GM19238 (cell line): ENCODE measurements at regions not wholly inside any gene's neighbourhood (a gene's known extent, or its start where the extent isn't known, plus 50 kb on each side); places are given as distances from the start of the nearest gene placed in this dataset.
"Not testable (repeated sequence)": the region's sequence is repeated elsewhere in the genome, so short reads cannot be mapped to it uniquely, and the experiment has no call there.

ENCODE experiments used
- DNase-seq: peaks from one replicate; pipeline ENCODE4 v3.0.0; 2011; ENCODE audit warnings: low spot score; ENCODE audit not compliant: insufficient read length

- DNase-seq: no peak
Observed at GRCh38 chr20:43837856-43838702, 76.6 kb upstream of the TOX2 start.

- DNase-seq: no peak
Observed at GRCh38 chr20:43836790-43837189, 77.9 kb upstream of the TOX2 start.

GRCh38 chr20:43835944-43836508, 78.6 kb upstream of the TOX2 start:
- DNase-seq: no peak

- no peak for DNase-seq
Observed at GRCh38 chr20:43833511-43834395, 80.9 kb upstream of the TOX2 start.

- DNase-seq: no peak
Observed at GRCh38 chr20:43832961-43833360, 81.7 kb upstream of the TOX2 start.

- DNase-seq: no peak
Observed at GRCh38 chr20:43832096-43832816, 82.4 kb upstream of the TOX2 start.

GRCh38 chr20:43831481-43832065, 83.1 kb upstream of the TOX2 start:
- no peak for DNase-seq

GRCh38 chr20:43830883-43831282, 83.8 kb upstream of the TOX2 start:
- no peak for DNase-seq

- DNase-seq: no peak
Observed at GRCh38 chr20:43829951-43830690, 84.5 kb upstream of the TOX2 start.

- DNase-seq: no peak
Observed at GRCh38 chr20:43827940-43828562, 86.6 kb upstream of the TOX2 start.

GRCh38 chr20:43826943-43827342, 87.7 kb upstream of the TOX2 start:
- not testable (repeated sequence) for DNase-seq

GRCh38 chr20:43825581-43825980, 89.1 kb upstream of the TOX2 start:
- DNase-seq: no peak

GRCh38 chr20:43825051-43825402, 89.6 kb upstream of the TOX2 start:
- DNase-seq: no peak

- DNase-seq: no peak
Observed at GRCh38 chr20:43824309-43825050, 90.2 kb upstream of the TOX2 start.

GRCh38 chr20:43821795-43822194, 92.9 kb upstream of the TOX2 start:
- no peak for DNase-seq

GRCh38 chr20:43820731-43821330, 93.8 kb upstream of the TOX2 start:
- DNase-seq: no peak

- no peak for DNase-seq
Observed at GRCh38 chr20:43812216-43812615, 85.4 kb upstream of the GTSF1L start.

- no peak for DNase-seq
Observed at GRCh38 chr20:43809206-43809819, 82.5 kb upstream of the GTSF1L start.
